Activated effector memory CD4-positive, alpha-beta T cell treated with anti-CD3 and anti-CD28 coated beads, Interleukin-2, amount 50 U/mL, for 16 hours (primary cell): ENCODE measurements at regions not wholly inside any gene's neighbourhood (a gene's known extent, or its start where the extent isn't known, plus 50 kb on each side); places are given as distances from the start of the nearest gene placed in this dataset.
"Not testable (repeated sequence)": the region's sequence is repeated elsewhere in the genome, so short reads cannot be mapped to it uniquely, and the experiment has no call there.

ENCODE experiments used
- DNase-seq: peaks from one replicate; pipeline ENCODE4 v3.0.0-alpha.2; 2020

GRCh38 chr21:35840949-35841348 lies 219.4 kb downstream of the SETD4 start:
- DNase-seq, result no peak

- DNase-seq, result peak; percentile 68
Measured at GRCh38 chr21:35840197-35840799, 220.0 kb downstream of the SETD4 start.

GRCh38 chr21:35838987-35839763 lies 221.2 kb downstream of the SETD4 start:
- no peak for DNase-seq

GRCh38 chr21:35838350-35838749 lies 222.0 kb downstream of the SETD4 start:
- DNase-seq, result no peak

GRCh38 chr21:35833991-35834390 lies 226.3 kb downstream of the SETD4 start:
- DNase-seq, result no peak

GRCh38 chr21:35833388-35833787 lies 226.9 kb downstream of the SETD4 start:
- DNase-seq, result no peak

- no peak for DNase-seq
Measured at GRCh38 chr21:35831230-35831629, 229.1 kb downstream of the SETD4 start.

GRCh38 chr21:35829067-35829466 lies 231.3 kb downstream of the SETD4 start:
- DNase-seq, result no peak

GRCh38 chr21:35828161-35828560 lies 232.2 kb downstream of the SETD4 start:
- no peak for DNase-seq

- DNase-seq, result no peak
Measured at GRCh38 chr21:35827004-35827403, 233.3 kb downstream of the SETD4 start.

GRCh38 chr21:35825370-35826353 lies 234.7 kb downstream of the SETD4 start:
- DNase-seq, result no peak

GRCh38 chr21:35824136-35824535 lies 236.2 kb downstream of the SETD4 start:
- no peak for DNase-seq

- no peak for DNase-seq
Measured at GRCh38 chr21:35819134-35819533, 241.2 kb downstream of the SETD4 start.

- DNase-seq, result no peak
Measured at GRCh38 chr21:35818597-35818996, 241.7 kb downstream of the SETD4 start.

GRCh38 chr21:35814858-35815619 lies 245.3 kb downstream of the SETD4 start:
- DNase-seq, result no peak

- no peak for DNase-seq
Measured at GRCh38 chr21:35812679-35813078, 247.6 kb downstream of the SETD4 start.

- DNase-seq, result no peak
Measured at GRCh38 chr21:35811191-35811806, 249.0 kb downstream of the SETD4 start.

- no peak for DNase-seq
Measured at GRCh38 chr21:35810431-35810970, 249.8 kb downstream of the SETD4 start.

GRCh38 chr21:35801391-35801790 lies 258.9 kb downstream of the SETD4 start:
- DNase-seq, result no peak

GRCh38 chr21:35800796-35801385 lies 259.4 kb downstream of the SETD4 start:
- DNase-seq, result not testable (repeated sequence)

GRCh38 chr21:35796844-35797243 lies 263.5 kb downstream of the SETD4 start:
- DNase-seq, result no peak
